Transverse colon (tissue), 4 donors: ENCODE measurements at regions not wholly inside any gene's neighbourhood (a gene's known extent, or its start where the extent isn't known, plus 50 kb on each side); places are given as distances from the start of the nearest gene placed in this dataset.

Experiments used
- CTCF ChIP-seq, 5 experiments: fragments of 200-600 bp in 3 of 5; fragments of 450-650 bp in 2 of 5; sonication (generic) in 3 of 5; IDR thresholded peaks; 1 replicate in 2 of 5; 2 replicates in 3 of 5; pipeline ENCODE4 v1.5.1; 2016 to 2017; ENCODE audit warnings: antibody characterized with exemption in 5 of 5, inconsistent platforms in 3 of 5, mild to moderate bottlenecking in 2 of 5, moderate library complexity in 1 of 5
- EP300 ChIP-seq: sonication (generic); formaldehyde crosslinking; IDR thresholded peaks from one replicate; pipeline ENCODE4 v1.6.1; 2017; ENCODE audit warnings: antibody characterized with exemption, low read depth
- POLR2A ChIP-seq: fragments of 450-650 bp; IDR thresholded peaks from one replicate; pipeline ENCODE4 v1.6.1; 2016; ENCODE audit warnings: antibody characterized with exemption, mild to moderate bottlenecking, moderate library complexity
- POLR2AphosphoS5 ChIP-seq, 3 donors: sonication (generic); formaldehyde crosslinking; IDR thresholded peaks; one replicate each; pipeline ENCODE4 v1.6.1; 2016; ENCODE audit warnings: antibody characterized with exemption in 3 of 3

- TF ChIP-seq POLR2A (no peak), CTCF (IDR thresholded peaks at IDR 0.05) (no peak), POLR2AphosphoS5 (IDR thresholded peaks at IDR 0.05) (no peak), EP300 (no peak)
These were observed 1671.6 kb upstream of the TENM3 start for GRCh38 chr4:180571516-180572055.
